ENCODE measurements at regions not wholly inside any gene's neighbourhood (a gene's known extent, or its start where the extent isn't known, plus 50 kb on each side); places are given as distances from the start of the nearest gene placed in this dataset.

GRCh38 chr15:99440551-99441443 lies 125.0 kb upstream of the MEF2A start:
- in situ Hi-C loops (cut with HindIII; ENCODE audit: low pct_ligation_motif_present, low pct_unique_long_range_greater_than_20kb, low sequenced_read_pairs), result no loop called here
- DNase-seq, result peak; percentile 22

GRCh38 chr15:99441444-99441800 lies 124.4 kb upstream of the MEF2A start:
- no peak for DNase-seq
- in situ Hi-C loops (cut with HindIII; ENCODE audit: low pct_ligation_motif_present, low pct_unique_long_range_greater_than_20kb, low sequenced_read_pairs), result no loop called here

DNA sequence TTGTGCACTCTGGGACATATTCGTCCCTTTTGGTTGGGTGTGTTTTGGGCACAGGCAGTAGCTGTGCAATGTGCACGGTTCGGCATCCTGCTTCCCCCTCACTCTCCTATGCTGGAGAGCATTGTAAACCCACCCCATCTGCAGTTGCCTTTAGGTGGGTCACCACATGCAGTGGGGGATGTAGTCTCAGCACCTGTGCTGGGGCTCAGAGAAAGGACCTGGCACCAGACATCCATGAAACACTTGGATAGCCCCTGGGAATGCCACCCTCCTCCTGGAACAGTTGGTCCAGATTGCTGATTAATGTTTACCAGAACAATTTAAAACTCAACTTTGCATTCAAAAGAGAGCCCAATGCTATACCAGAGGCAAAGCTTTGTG lies 123.9 kb upstream of the MEF2A start:
- peak; percentile 72 for DNase-seq
- in situ Hi-C loops (cut with HindIII; ENCODE audit: low pct_ligation_motif_present, low pct_unique_long_range_greater_than_20kb, low sequenced_read_pairs), result no loop called here

DNA sequence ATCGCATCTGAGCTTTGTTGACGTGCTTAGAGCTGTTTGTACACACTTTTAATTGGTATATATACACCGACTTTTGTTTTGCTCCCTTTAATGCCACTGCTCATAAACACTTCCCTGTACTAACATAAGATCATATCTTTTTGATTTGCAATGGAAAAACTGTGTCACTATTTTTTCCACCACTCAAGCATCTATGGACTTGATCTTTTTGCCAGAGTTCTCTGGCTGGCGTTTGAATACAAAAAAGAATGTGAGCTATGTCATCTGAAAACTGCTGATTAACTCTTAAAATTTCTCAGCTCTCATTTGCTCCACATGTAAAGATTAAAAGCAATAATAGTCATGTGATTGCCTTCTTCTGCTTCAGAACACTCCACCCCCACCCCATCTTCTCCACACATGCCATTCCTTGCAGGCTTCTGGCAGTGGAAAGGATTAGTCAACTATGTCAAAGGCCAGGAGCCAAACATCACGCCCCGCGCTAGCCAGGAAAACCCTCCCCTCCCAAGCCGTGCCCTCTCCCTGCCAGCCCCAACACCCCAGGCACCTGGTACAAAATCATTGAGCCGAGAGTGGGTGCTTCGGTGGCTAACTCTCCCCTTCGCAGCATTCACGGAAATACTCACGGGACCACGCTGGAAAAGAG lies 123.4 kb upstream of the MEF2A start:
- in situ Hi-C loops (cut with HindIII; ENCODE audit: low pct_ligation_motif_present, low pct_unique_long_range_greater_than_20kb, low sequenced_read_pairs), result no loop called here

GRCh38 chr15:99443056-99443756 lies 122.6 kb upstream of the MEF2A start:
- in situ Hi-C loops (cut with HindIII; ENCODE audit: low pct_ligation_motif_present, low pct_unique_long_range_greater_than_20kb, low sequenced_read_pairs), result no loop called here
- no peak for DNase-seq

More for the DNA sequence above, 123.4 kb upstream of the MEF2A start:
- peak; percentile 92 for DNase-seq

DNA sequence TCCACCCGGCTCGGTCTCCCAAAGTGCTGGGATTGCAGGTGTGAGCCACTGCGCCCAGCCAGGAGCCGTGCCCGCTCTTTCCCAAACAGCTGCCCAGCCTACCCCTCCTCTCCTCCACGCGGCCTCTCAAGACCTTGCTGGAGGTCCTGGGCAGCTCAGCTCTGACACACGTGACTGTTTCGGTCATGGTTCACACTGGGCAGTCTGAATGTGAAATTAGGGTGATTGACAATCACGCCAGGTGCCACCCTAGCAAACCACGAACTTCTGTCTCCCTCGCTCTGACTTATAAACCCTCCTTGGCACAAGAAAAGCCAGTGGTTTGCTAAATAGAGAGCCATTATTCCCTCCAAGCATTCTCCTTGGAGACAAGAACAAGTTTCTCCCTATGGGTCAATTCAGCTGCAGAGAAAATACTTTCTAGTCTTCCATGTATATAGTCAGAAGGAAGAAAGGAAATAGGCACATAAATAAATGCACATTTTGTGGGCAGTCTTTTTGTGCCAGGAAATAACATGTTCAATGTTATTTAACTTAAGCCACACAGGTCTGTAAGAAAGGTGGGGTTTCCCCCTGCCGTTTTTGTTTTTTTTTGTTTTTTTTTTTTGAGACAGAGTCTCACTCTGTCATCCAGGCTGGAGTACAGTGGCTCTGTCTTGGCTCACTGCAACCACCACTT lies 121.9 kb upstream of the MEF2A start:
- in situ Hi-C loops (cut with HindIII; ENCODE audit: low pct_ligation_motif_present, low pct_unique_long_range_greater_than_20kb, low sequenced_read_pairs), result no loop called here
- no peak for DNase-seq

- in situ Hi-C loops (cut with HindIII; ENCODE audit: low pct_ligation_motif_present, low pct_unique_long_range_greater_than_20kb, low sequenced_read_pairs), result no loop called here
- DNase-seq, result no peak
These were observed 120.4 kb upstream of the MEF2A start for GRCh38 chr15:99445272-99445850.

- in situ Hi-C loops (cut with HindIII; ENCODE audit: low pct_ligation_motif_present, low pct_unique_long_range_greater_than_20kb, low sequenced_read_pairs), result no loop called here
- DNase-seq, result no peak
These were observed 119.0 kb upstream of the MEF2A start for GRCh38 chr15:99446565-99447496.

DNA sequence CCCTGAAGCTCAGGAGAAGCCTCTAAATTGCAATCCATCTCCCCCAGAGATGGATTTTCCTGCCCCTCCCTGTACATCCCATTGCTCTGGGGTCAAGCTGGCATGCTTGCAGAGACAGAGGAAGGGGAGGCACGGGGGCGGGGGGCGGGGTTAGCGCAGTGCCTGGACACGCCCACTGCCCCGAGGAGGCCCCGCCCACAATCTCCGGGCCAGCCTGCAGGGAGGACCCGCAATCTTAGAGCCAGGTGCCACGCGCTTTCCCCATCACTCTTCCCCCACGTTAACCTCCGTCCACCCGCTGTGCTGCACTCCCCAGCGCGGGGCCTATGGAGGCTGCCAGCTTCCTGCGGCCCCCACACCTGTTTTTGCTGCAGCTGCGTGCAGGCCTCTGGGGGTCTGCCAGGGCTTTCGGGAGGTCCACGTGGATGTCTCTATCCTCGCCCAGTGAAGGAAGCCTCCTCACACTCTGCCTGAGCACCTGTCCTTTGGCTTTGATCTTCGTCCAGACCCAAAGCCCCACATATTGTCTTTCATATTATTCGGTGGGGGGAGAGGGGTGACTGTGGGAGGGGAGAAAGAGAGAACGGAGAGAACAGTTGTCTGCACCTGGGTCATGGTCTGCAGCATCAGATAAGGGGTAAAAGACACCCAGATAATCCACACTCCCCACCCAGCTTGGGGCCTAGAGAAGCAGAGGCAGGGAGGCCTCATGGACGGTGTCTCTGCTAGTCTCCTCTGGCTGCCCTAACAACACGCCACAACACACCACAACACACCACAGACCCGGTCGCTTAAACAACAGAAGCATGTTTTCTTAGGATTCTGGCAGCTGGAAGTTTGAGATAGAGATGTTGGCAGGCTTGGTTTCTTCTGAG lies 118.0 kb upstream of the MEF2A start:
- in situ Hi-C loops (cut with HindIII; ENCODE audit: low pct_ligation_motif_present, low pct_unique_long_range_greater_than_20kb, low sequenced_read_pairs), result no loop called here
- DNase-seq, result no peak

DNA sequence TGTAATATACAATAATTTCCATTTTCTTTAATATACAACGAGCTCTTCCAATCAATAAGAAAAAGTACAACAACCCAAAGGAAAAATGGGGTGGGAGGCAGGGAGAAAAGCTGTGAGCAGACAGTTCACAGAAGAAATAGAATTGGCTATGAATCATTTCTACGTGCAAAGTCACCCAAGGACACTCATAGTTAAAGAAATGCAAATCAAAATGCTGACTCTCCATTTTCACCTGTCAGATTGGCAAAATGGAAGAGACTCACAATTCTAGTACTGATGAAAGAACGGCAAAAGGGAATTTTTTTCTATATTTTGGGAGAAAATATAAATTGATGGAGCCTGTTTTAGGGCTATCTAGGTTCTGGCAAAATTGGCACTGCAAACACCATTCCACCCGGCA lies 116.3 kb upstream of the MEF2A start:
- in situ Hi-C loops (cut with HindIII; ENCODE audit: low pct_ligation_motif_present, low pct_unique_long_range_greater_than_20kb, low sequenced_read_pairs), result no loop called here
- DNase-seq, result no peak

- in situ Hi-C loops (cut with HindIII; ENCODE audit: low pct_ligation_motif_present, low pct_unique_long_range_greater_than_20kb, low sequenced_read_pairs), result no loop called here
- no peak for DNase-seq
These were observed 114.9 kb upstream of the MEF2A start for GRCh38 chr15:99450896-99451358.

DNA sequence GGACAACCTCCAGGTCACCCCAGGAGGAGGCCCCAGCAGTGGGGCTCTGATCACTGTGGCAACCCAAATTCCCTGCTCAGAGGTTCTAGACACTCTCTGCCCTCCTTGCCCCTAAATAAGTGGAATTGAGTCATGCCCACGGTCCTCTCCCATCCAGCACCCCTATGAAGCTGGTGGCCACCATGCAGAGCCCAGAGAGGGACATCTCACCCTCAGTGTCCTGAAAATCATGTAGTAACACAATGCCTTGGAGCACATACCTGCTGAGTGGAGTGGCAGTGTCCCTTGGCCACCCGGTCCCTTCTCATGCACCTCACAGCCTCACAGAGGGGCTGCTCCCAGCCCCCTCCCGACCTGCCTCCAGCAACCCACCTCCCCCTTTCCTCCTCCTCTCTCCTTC lies 114.3 kb upstream of the MEF2A start:
- in situ Hi-C loops (cut with HindIII; ENCODE audit: low pct_ligation_motif_present, low pct_unique_long_range_greater_than_20kb, low sequenced_read_pairs), result no loop called here
- no peak for DNase-seq

GRCh38 chr15:99452010-99452409 lies 113.8 kb upstream of the MEF2A start:
- in situ Hi-C loops (cut with HindIII; ENCODE audit: low pct_ligation_motif_present, low pct_unique_long_range_greater_than_20kb, low sequenced_read_pairs), result no loop called here
- DNase-seq, result no peak

DNA sequence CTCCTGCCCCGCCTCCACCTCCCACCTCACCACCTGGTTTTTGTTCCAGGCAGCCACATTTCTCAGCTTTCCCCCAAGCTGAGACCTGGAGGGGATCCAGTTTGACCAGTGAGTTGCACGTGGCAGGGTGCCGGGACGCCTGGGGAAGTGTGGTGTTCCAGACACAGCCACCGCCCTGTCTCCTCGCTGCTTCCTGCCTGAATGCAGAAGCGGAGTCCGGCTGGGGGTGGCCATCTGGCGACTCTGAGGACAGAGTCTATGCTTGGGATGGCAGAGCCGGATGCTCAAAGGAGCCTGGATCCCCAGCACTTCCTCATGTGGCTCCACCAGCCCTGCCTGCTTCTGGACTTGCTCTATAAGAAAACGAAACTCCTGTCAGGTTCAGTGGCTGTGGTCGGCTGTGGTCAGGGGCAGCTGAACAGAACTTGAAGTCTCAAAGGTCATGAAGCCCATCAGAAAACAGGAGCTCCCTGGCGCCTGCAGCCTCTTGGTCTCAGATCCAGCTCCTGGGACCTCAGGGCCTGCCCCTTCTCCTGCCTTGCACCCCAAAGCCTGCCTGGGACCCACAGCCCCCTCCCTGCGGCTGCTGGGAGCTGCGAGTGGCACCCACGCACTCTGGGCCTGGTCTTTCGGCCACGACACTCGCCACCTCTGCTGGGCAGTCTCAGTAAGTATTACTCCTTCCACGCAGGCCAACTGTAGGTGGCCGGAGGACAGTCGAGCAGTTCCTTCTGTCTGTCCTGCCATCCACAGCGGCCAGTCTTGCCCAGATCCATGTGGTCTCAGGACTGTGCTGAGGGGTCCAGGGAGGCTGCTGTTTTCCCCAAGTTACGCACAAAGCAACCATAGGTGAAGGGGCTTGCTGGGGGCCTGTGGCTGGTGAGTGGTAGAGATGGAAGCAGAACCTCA lies 112.8 kb upstream of the MEF2A start:
- in situ Hi-C loops (cut with HindIII; ENCODE audit: low pct_ligation_motif_present, low pct_unique_long_range_greater_than_20kb, low sequenced_read_pairs), result no loop called here
- DNase-seq, result no peak

DNA sequence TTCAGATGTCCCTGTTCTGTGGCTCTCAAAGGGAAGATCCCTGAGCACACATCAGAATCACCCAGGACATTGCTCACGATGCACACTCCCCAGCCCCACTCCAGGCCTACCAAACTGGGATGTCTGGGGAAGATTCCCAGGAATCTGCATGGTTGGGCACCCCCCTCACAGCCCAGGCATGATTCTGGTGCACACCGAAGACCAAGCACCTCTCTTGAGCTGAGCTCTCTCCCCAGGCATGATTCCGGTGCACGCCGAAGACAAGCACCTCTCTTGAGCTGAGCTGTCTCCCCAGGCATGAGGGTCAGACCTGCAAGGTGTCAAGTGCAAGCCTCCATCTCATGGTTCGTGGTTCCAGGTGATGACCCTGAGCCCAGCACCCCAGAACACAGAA lies 112.2 kb upstream of the MEF2A start:
- DNase-seq, result no peak
- in situ Hi-C loops (cut with HindIII; ENCODE audit: low pct_ligation_motif_present, low pct_unique_long_range_greater_than_20kb, low sequenced_read_pairs), result no loop called here

Data from ACHN (cell line).